Retinal pigment epithelial cell (primary cell): ENCODE measurements at regions not wholly inside any gene's neighbourhood (a gene's known extent, or its start where the extent isn't known, plus 50 kb on each side); places are given as distances from the start of the nearest gene placed in this dataset.

Experiments
- DNase-seq: peaks from one replicate; pipeline ENCODE4 v3.0.0-alpha.2; 2010; ENCODE audit warnings: low read depth
- H3K4me3 ChIP-seq: 2 replicates; pipeline ENCODE4 v1.5.1; 2011; ENCODE audit warnings: mild to moderate bottlenecking, low read length, control low read depth, moderate library complexity
- TF ChIP-seq, protein P1 (sequence below): conservative IDR thresholded peaks from 2 replicates; pipeline ENCODE4 v1.5.1; 2011; ENCODE audit warnings: low read depth, low read length, control low read depth, inconsistent platforms

DNA sequence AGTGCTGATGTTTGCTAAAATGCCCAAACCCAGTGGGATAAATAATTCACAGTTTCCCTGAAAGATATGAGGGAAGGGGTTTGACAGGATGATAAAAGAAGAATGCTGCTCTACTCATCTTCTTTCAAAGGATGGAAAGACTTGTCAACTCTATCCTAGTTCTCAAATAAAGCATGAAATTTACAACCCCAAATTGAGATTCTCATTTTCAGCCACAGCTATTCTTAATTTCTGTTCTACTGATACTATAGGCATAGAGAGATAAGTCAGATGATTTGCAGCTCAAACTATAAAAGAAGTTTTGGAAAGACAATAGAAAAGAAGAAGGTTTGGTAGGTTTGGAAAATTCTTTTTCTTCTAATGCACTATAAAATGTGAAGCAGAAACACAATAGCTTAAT is 542.6 kb downstream of the CSNK1G3 start:
- no peak for DNase-seq
- H3K4me3 ChIP-seq, result no peak overlapping the region
- TF ChIP-seq, protein P1, sequence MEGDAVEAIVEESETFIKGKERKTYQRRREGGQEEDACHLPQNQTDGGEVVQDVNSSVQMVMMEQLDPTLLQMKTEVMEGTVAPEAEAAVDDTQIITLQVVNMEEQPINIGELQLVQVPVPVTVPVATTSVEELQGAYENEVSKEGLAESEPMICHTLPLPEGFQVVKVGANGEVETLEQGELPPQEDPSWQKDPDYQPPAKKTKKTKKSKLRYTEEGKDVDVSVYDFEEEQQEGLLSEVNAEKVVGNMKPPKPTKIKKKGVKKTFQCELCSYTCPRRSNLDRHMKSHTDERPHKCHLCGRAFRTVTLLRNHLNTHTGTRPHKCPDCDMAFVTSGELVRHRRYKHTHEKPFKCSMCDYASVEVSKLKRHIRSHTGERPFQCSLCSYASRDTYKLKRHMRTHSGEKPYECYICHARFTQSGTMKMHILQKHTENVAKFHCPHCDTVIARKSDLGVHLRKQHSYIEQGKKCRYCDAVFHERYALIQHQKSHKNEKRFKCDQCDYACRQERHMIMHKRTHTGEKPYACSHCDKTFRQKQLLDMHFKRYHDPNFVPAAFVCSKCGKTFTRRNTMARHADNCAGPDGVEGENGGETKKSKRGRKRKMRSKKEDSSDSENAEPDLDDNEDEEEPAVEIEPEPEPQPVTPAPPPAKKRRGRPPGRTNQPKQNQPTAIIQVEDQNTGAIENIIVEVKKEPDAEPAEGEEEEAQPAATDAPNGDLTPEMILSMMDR, result no peak

GRCh38 chr5:124053340-124053739 is 541.4 kb downstream of the CSNK1G3 start:
- no peak for DNase-seq
- no peak overlapping the region for H3K4me3 ChIP-seq
- TF ChIP-seq, protein P1, result no peak

DNA sequence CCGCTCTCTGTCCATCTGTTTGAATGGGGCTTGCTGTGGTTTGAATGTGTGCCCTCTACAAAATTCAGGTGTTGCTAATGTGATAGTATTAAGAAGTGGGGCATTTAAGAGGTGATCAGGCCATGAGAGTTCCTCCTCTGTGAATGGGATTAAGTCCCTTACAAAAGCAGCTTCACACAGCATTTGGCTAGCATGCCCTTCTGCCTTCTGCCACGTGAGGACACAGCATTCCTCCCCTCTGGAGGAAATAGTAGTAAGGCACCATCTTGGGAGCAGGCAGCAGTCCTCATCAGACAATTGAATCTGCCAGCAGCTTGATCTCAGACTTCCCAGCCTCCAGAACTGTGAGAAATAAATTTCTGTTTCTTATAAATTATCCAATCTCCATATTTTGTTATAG is 540.2 kb downstream of the CSNK1G3 start:
- TF ChIP-seq, protein P1, result no peak
- H3K4me3 ChIP-seq, result no peak overlapping the region
- DNase-seq, result no peak

- TF ChIP-seq, protein P1, result no peak
- H3K4me3 ChIP-seq, result no peak overlapping the region
- DNase-seq, result no peak
Observed at GRCh38 chr5:124050120-124050770, 538.3 kb downstream of the CSNK1G3 start.

- TF ChIP-seq, protein P1, result no peak
- H3K4me3 ChIP-seq, result no peak overlapping the region
- DNase-seq, result no peak
Observed at GRCh38 chr5:124045412-124045811, 533.4 kb downstream of the CSNK1G3 start.

GRCh38 chr5:124044613-124045012 is 532.6 kb downstream of the CSNK1G3 start:
- TF ChIP-seq, protein P1, result no peak
- DNase-seq, result no peak
- H3K4me3 ChIP-seq, result no peak overlapping the region

- no peak overlapping the region for H3K4me3 ChIP-seq
- TF ChIP-seq, protein P1, result no peak
- no peak for DNase-seq
Observed at GRCh38 chr5:124043456-124043855, 531.5 kb downstream of the CSNK1G3 start.
